ENCODE measurements at regions not wholly inside any gene's neighbourhood (a gene's known extent, or its start where the extent isn't known, plus 50 kb on each side); places are given as distances from the start of the nearest gene placed in this dataset.
"Not testable (repeated sequence)": the region's sequence is repeated elsewhere in the genome, so short reads cannot be mapped to it uniquely, and the experiment has no call there.

GRCh38 chr1:221978631-221979334 lies 236.9 kb upstream of the DUSP10 start:
- not testable (repeated sequence) for TF ChIP-seq RARB (CRISPR knock-in tag; IDR thresholded peaks at IDR 0.05); TSHZ2 (CRISPR knock-in tag; IDR thresholded peaks at IDR 0.05); ARNTL (CRISPR knock-in tag; IDR thresholded peaks at IDR 0.05; ENCODE audit: borderline replicate concordance, low read depth); ZNF8 (CRISPR knock-in tag; IDR thresholded peaks at IDR 0.05); ZFP3 (CRISPR knock-in tag; IDR thresholded peaks at IDR 0.05); PPARA (CRISPR knock-in tag; IDR thresholded peaks at IDR 0.05; ENCODE audit: borderline replicate concordance); PATZ1 (CRISPR knock-in tag; IDR thresholded peaks at IDR 0.05; ENCODE audit: borderline replicate concordance); GLIS3 (CRISPR knock-in tag; IDR thresholded peaks at IDR 0.05); ZC3H10 (CRISPR knock-in tag; IDR thresholded peaks at IDR 0.05); BACH2 (CRISPR knock-in tag; IDR thresholded peaks at IDR 0.05; ENCODE audit: borderline replicate concordance); ISL1 (CRISPR knock-in tag; IDR thresholded peaks at IDR 0.05); TCF4 (CRISPR knock-in tag; IDR thresholded peaks at IDR 0.05; ENCODE audit: borderline replicate concordance)
- TF ChIP-seq, protein P1, sequence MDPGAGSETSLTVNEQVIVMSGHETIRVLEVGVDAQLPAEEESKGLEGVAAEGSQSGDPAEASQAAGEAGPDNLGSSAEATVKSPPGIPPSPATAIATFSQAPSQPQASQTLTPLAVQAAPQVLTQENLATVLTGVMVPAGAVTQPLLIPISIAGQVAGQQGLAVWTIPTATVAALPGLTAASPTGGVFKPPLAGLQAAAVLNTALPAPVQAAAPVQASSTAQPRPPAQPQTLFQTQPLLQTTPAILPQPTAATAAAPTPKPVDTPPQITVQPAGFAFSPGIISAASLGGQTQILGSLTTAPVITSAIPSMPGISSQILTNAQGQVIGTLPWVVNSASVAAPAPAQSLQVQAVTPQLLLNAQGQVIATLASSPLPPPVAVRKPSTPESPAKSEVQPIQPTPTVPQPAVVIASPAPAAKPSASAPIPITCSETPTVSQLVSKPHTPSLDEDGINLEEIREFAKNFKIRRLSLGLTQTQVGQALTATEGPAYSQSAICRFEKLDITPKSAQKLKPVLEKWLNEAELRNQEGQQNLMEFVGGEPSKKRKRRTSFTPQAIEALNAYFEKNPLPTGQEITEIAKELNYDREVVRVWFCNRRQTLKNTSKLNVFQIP (CRISPR knock-in tag; IDR thresholded peaks at IDR 0.05; ENCODE audit: borderline replicate concordance, low read depth), result not testable (repeated sequence)
- TF ChIP-seq, protein P2, sequence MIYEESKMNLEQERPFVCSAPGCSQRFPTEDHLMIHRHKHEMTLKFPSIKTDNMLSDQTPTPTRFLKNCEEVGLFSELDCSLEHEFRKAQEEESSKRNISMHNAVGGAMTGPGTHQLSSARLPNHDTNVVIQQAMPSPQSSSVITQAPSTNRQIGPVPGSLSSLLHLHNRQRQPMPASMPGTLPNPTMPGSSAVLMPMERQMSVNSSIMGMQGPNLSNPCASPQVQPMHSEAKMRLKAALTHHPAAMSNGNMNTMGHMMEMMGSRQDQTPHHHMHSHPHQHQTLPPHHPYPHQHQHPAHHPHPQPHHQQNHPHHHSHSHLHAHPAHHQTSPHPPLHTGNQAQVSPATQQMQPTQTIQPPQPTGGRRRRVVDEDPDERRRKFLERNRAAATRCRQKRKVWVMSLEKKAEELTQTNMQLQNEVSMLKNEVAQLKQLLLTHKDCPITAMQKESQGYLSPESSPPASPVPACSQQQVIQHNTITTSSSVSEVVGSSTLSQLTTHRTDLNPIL (CRISPR knock-in tag; IDR thresholded peaks at IDR 0.05; ENCODE audit: low read depth), result not testable (repeated sequence)

Data from SK-N-SH treated with all-trans-retinoic acid at 6 μM for 48 hours (cell line).